SK-N-SH treated with all-trans-retinoic acid at 6 μM for 48 hours (cell line): ENCODE measurements at regions not wholly inside any gene's neighbourhood (a gene's known extent, or its start where the extent isn't known, plus 50 kb on each side); places are given as distances from the start of the nearest gene placed in this dataset.

Experiments
- ATAC-seq: fragments of 200-7000 bp; cut with Tn5 transposase; 3 replicates; pipeline ENCODE4 v1.9.1; 2020; ENCODE audit warnings: mild to moderate bottlenecking, moderate library complexity
- ARNTL ChIP-seq: fragments of 450-650 bp; formaldehyde crosslinking; IDR thresholded peaks from 2 replicates; pipeline ENCODE4 v1.5.0; 2020; ENCODE audit warnings: low read depth, mild to moderate bottlenecking, moderate library complexity, borderline replicate concordance
- BACH2 ChIP-seq: fragments of 250-450 bp; sonication (Bioruptor Pico); IDR thresholded peaks from 2 replicates; pipeline ENCODE4 v1.9.0; 2021; ENCODE audit warnings: mild to moderate bottlenecking, borderline replicate concordance
- CSDC2 ChIP-seq: fragments of 250-450 bp; sonication (Bioruptor Pico); IDR thresholded peaks from 2 replicates; pipeline ENCODE4 v1.5.0; 2020; ENCODE audit warnings: mild to moderate bottlenecking, moderate library complexity
- ESRRG ChIP-seq: fragments of 250-450 bp; sonication (Bioruptor Pico); IDR thresholded peaks from 2 replicates; pipeline ENCODE4 v1.6.1; 2021; ENCODE audit warnings: mild to moderate bottlenecking
- GLIS3 ChIP-seq: fragments of 250-450 bp; sonication (Bioruptor Pico); IDR thresholded peaks from 2 replicates; pipeline ENCODE4 v1.5.0; 2020; ENCODE audit warnings: mild to moderate bottlenecking, moderate library complexity
- ISL1 ChIP-seq: fragments of 250-450 bp; sonication (Bioruptor Pico); IDR thresholded peaks from 2 replicates; pipeline ENCODE4 v2.1.2; 2022; ENCODE audit warnings: mild to moderate bottlenecking, moderate library complexity
- OSR1 ChIP-seq: fragments of 250-450 bp; sonication (Bioruptor Pico); IDR thresholded peaks from 2 replicates; pipeline ENCODE4 v1.8.0; 2022; ENCODE audit warnings: moderate library complexity, mild to moderate bottlenecking, inconsistent platforms
- RARB ChIP-seq: fragments of 250-450 bp; sonication (Bioruptor Pico); IDR thresholded peaks from 2 replicates; pipeline ENCODE4 v1.8.0; 2021; ENCODE audit warnings: mild to moderate bottlenecking, moderate library complexity
- SNAI2 ChIP-seq: fragments of 250-450 bp; sonication (Bioruptor Pico); IDR thresholded peaks from 2 replicates; pipeline ENCODE4 v1.5.0; 2020; ENCODE audit warnings: mild to moderate bottlenecking, moderate library complexity
- TOX ChIP-seq: fragments of 250-450 bp; sonication (Bioruptor Pico); IDR thresholded peaks from 2 replicates; pipeline ENCODE4 v1.8.0; 2021; ENCODE audit warnings: mild to moderate bottlenecking, moderate library complexity, borderline replicate concordance
- ZC3H10 ChIP-seq: fragments of 250-450 bp; sonication (Bioruptor Pico); IDR thresholded peaks from 2 replicates; pipeline ENCODE4 v1.5.1; 2021; ENCODE audit warnings: mild to moderate bottlenecking, moderate library complexity
- ZFP3 ChIP-seq: fragments of 250-450 bp; sonication (Bioruptor Pico); IDR thresholded peaks from 2 replicates; pipeline ENCODE4 v1.5.0; 2020; ENCODE audit warnings: mild to moderate bottlenecking, moderate library complexity
- ZFP30 ChIP-seq: fragments of 450-650 bp; formaldehyde crosslinking; IDR thresholded peaks from 2 replicates; pipeline ENCODE4 v1.5.0; 2022; ENCODE audit warnings: mild to moderate bottlenecking, moderate library complexity
- ZNF565 ChIP-seq: fragments of 450-650 bp; formaldehyde crosslinking; conservative IDR thresholded peaks from 2 replicates; pipeline ENCODE4 v1.5.0; 2020; ENCODE audit warnings: low read depth, mild to moderate bottlenecking, moderate library complexity
- ZNF70 ChIP-seq: fragments of 450-650 bp; formaldehyde crosslinking; IDR thresholded peaks from 2 replicates; pipeline ENCODE4 v1.5.0; 2020; ENCODE audit warnings: mild to moderate bottlenecking, moderate library complexity
- ZNF8 ChIP-seq: fragments of 450-650 bp; formaldehyde crosslinking; IDR thresholded peaks from 2 replicates; pipeline ENCODE4 v1.5.0; 2020; ENCODE audit warnings: mild to moderate bottlenecking, moderate library complexity
- TF ChIP-seq, protein P1 (sequence below): fragments of 250-450 bp; sonication (Bioruptor Pico); IDR thresholded peaks from 2 replicates; pipeline ENCODE4 v1.5.1; 2020; ENCODE audit warnings: low read depth, mild to moderate bottlenecking, moderate library complexity
- TF ChIP-seq, protein P2 (sequence below): fragments of 250-450 bp; sonication (Bioruptor Pico); IDR thresholded peaks from 2 replicates; pipeline ENCODE4 v1.8.0; 2020; ENCODE audit warnings: mild to moderate bottlenecking, moderate library complexity, borderline replicate concordance
- TF ChIP-seq, protein P3 (sequence below): fragments of 250-450 bp; sonication (Bioruptor Pico); IDR thresholded peaks from 2 replicates; pipeline ENCODE4 v1.5.1; 2021; ENCODE audit warnings: mild to moderate bottlenecking, moderate library complexity
- TF ChIP-seq, protein P4 (sequence below): fragments of 250-450 bp; sonication (Bioruptor Pico); IDR thresholded peaks from 2 replicates; pipeline ENCODE4 v1.5.0; 2020; ENCODE audit warnings: mild to moderate bottlenecking, moderate library complexity

DNA sequence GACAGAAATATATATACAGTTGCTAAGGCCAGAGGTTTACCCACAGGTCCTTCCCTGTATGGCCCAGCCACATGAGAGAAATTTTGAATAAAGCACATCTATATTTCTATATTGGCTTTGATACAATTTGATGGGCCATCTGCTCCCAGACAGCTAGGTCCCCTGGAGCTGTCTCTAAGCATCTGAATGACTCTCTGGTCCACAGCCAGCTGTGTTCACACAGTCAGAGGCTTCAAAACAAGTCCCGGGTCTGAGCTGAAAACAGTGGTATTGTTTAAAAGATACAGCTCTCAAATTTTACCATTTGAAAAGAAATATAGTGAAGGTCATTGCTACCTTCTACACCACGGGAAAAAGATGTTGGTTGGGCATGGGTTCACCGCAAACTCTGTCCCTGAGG is 161.1 kb downstream of the SLC35B3 start:
- ATAC-seq: no peak
- no peak for TF ChIP-seq CSDC2
- TF ChIP-seq ZNF70 (CRISPR knock-in tag): no peak
- no peak for TF ChIP-seq TOX
- TF ChIP-seq ZFP30 (CRISPR knock-in tag): no peak

DNA sequence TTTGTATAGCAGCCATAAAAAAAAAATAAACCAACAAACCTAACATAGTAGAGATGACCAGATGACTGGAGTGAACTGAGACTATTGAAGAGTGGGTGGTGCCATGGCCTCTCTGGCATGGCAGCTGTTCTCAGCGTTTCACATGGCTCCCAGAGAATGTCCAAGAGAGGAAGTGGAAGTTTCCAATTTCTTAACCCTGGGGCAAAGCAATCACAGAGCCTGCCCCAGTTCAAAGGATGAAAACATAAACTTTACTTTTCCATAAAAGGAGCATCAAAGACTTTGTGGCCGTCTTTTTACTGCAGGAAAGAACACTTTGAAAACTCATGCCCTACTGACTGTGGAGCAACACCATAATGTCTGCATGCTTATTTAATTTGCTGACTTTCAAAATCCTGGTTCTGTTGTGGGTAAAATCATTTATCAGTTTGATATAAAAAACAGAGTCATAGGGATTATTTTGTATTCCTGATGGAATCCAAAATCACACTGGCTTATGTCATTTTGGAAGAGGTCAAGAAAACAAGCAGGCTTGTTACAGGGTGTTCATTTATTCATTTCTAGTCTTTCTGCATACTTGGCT is 165.4 kb downstream of the SLC35B3 start:
- ATAC-seq: no peak

DNA sequence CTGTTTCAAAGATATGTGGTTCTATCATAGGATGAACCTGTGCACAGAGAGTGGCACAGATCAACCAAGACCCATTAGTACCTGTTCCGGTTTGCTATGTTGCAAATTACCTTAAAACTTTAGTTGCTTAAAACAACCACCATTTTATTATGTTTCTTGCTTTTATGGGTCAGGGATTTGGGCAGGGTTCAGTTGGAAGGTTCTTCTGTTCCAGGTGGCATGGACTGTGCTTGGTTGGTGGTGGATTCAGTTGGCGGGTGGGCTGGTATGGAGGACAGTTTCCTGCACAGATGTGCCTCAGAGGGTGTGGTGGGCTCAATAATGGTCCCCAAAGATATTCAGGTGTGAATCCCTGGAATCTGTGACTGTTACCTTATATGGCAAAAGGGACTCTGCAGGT is 166.3 kb downstream of the SLC35B3 start:
- no peak for TF ChIP-seq OSR1 (CRISPR knock-in tag)
- TF ChIP-seq BACH2 (CRISPR knock-in tag): no peak
- no peak for TF ChIP-seq ISL1 (CRISPR knock-in tag)
- TF ChIP-seq ZNF565 (CRISPR knock-in tag): no peak
- TF ChIP-seq, protein P1, sequence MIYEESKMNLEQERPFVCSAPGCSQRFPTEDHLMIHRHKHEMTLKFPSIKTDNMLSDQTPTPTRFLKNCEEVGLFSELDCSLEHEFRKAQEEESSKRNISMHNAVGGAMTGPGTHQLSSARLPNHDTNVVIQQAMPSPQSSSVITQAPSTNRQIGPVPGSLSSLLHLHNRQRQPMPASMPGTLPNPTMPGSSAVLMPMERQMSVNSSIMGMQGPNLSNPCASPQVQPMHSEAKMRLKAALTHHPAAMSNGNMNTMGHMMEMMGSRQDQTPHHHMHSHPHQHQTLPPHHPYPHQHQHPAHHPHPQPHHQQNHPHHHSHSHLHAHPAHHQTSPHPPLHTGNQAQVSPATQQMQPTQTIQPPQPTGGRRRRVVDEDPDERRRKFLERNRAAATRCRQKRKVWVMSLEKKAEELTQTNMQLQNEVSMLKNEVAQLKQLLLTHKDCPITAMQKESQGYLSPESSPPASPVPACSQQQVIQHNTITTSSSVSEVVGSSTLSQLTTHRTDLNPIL: no peak
- TF ChIP-seq ZC3H10 (CRISPR knock-in tag): no peak
- TF ChIP-seq, protein P2, sequence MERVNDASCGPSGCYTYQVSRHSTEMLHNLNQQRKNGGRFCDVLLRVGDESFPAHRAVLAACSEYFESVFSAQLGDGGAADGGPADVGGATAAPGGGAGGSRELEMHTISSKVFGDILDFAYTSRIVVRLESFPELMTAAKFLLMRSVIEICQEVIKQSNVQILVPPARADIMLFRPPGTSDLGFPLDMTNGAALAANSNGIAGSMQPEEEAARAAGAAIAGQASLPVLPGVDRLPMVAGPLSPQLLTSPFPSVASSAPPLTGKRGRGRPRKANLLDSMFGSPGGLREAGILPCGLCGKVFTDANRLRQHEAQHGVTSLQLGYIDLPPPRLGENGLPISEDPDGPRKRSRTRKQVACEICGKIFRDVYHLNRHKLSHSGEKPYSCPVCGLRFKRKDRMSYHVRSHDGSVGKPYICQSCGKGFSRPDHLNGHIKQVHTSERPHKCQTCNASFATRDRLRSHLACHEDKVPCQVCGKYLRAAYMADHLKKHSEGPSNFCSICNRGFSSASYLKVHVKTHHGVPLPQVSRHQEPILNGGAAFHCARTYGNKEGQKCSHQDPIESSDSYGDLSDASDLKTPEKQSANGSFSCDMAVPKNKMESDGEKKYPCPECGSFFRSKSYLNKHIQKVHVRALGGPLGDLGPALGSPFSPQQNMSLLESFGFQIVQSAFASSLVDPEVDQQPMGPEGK (CRISPR knock-in tag): no peak
- TF ChIP-seq CSDC2: no peak
- TF ChIP-seq, protein P3, sequence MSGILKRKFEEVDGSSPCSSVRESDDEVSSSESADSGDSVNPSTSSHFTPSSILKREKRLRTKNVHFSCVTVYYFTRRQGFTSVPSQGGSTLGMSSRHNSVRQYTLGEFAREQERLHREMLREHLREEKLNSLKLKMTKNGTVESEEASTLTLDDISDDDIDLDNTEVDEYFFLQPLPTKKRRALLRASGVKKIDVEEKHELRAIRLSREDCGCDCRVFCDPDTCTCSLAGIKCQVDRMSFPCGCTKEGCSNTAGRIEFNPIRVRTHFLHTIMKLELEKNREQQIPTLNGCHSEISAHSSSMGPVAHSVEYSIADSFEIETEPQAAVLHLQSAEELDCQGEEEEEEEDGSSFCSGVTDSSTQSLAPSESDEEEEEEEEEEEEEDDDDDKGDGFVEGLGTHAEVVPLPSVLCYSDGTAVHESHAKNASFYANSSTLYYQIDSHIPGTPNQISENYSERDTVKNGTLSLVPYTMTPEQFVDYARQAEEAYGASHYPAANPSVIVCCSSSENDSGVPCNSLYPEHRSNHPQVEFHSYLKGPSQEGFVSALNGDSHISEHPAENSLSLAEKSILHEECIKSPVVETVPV (CRISPR knock-in tag): no peak
- no peak for TF ChIP-seq RARB
- no peak for TF ChIP-seq GLIS3 (CRISPR knock-in tag)
- no peak for TF ChIP-seq TOX
- TF ChIP-seq ESRRG (CRISPR knock-in tag): no peak
- TF ChIP-seq, protein P4, sequence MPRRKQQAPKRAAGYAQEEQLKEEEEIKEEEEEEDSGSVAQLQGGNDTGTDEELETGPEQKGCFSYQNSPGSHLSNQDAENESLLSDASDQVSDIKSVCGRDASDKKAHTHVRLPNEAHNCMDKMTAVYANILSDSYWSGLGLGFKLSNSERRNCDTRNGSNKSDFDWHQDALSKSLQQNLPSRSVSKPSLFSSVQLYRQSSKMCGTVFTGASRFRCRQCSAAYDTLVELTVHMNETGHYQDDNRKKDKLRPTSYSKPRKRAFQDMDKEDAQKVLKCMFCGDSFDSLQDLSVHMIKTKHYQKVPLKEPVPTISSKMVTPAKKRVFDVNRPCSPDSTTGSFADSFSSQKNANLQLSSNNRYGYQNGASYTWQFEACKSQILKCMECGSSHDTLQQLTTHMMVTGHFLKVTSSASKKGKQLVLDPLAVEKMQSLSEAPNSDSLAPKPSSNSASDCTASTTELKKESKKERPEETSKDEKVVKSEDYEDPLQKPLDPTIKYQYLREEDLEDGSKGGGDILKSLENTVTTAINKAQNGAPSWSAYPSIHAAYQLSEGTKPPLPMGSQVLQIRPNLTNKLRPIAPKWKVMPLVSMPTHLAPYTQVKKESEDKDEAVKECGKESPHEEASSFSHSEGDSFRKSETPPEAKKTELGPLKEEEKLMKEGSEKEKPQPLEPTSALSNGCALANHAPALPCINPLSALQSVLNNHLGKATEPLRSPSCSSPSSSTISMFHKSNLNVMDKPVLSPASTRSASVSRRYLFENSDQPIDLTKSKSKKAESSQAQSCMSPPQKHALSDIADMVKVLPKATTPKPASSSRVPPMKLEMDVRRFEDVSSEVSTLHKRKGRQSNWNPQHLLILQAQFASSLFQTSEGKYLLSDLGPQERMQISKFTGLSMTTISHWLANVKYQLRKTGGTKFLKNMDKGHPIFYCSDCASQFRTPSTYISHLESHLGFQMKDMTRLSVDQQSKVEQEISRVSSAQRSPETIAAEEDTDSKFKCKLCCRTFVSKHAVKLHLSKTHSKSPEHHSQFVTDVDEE (CRISPR knock-in tag): no peak
- TF ChIP-seq SNAI2 (CRISPR knock-in tag): no peak
- no peak for ATAC-seq

More for the DNA sequence above, 165.4 kb downstream of the SLC35B3 start:
- no peak for TF ChIP-seq ZNF8 (CRISPR knock-in tag)
- no peak for TF ChIP-seq ZNF70 (CRISPR knock-in tag)
- no peak for TF ChIP-seq ZNF565 (CRISPR knock-in tag)
- no peak for TF ChIP-seq OSR1 (CRISPR knock-in tag)
- TF ChIP-seq ZFP30 (CRISPR knock-in tag): no peak
- TF ChIP-seq, protein P3 (CRISPR knock-in tag): no peak
- no peak for TF ChIP-seq GLIS3 (CRISPR knock-in tag)
- no peak for TF ChIP-seq ZFP3 (CRISPR knock-in tag)
- TF ChIP-seq ESRRG (CRISPR knock-in tag): no peak
- TF ChIP-seq, protein P1: no peak
- TF ChIP-seq, protein P2 (CRISPR knock-in tag): no peak
- TF ChIP-seq ARNTL (CRISPR knock-in tag): no peak
- no peak for TF ChIP-seq ZC3H10 (CRISPR knock-in tag)
